Gastroesophageal sphincter (tissue), 3 donors: ENCODE measurements at regions not wholly inside any gene's neighbourhood (a gene's known extent, or its start where the extent isn't known, plus 50 kb on each side); places are given as distances from the start of the nearest gene placed in this dataset.

Experiments
- EP300 ChIP-seq: sonication (generic); formaldehyde crosslinking; IDR thresholded peaks from one replicate; pipeline ENCODE4 v1.6.1; 2017; ENCODE audit warnings: antibody characterized with exemption, mild to moderate bottlenecking
- POLR2A ChIP-seq, 2 donors: fragments of 450-650 bp; IDR thresholded peaks; one replicate each; pipeline ENCODE4 v1.6.1; 2017; ENCODE audit warnings: antibody characterized with exemption in 2 of 2, mild to moderate bottlenecking in 2 of 2, moderate library complexity in 1 of 2
- POLR2AphosphoS5 ChIP-seq: sonication (generic); formaldehyde crosslinking; IDR thresholded peaks from one replicate; pipeline ENCODE4 v1.6.1; 2017; ENCODE audit warnings: antibody characterized with exemption
- TF ChIP-seq, protein P1 (sequence below), 4 experiments: fragments of 200-600 bp in 2 of 4; fragments of 450-650 bp in 2 of 4; sonication (generic) in 1 of 4; IDR thresholded peaks; one replicate each; pipeline ENCODE4 v1.5.1; 2017 to 2019; ENCODE audit warnings: antibody characterized with exemption in 4 of 4, mild to moderate bottlenecking in 2 of 4, moderate library complexity in 2 of 4

DNA sequence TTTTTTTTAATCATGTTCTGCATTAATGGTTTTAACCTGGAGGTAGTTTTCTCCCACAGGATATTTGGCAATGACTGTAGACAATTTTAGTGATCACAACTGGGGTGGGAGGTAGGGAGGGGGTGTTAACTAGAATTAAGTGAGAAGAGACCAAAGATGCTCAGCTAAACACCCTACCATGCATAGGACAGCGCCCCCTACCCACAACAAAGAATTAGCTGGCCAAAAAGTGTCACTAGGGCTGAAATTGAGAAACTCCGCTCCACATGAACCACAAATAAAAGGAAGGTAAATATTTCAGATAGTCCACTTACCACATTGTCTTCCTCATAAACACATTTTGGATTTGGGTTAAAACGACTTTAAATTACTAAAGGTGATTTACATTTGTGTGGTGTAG lies 942.6 kb downstream of the SUCLG1 start:
- TF ChIP-seq, protein P1, sequence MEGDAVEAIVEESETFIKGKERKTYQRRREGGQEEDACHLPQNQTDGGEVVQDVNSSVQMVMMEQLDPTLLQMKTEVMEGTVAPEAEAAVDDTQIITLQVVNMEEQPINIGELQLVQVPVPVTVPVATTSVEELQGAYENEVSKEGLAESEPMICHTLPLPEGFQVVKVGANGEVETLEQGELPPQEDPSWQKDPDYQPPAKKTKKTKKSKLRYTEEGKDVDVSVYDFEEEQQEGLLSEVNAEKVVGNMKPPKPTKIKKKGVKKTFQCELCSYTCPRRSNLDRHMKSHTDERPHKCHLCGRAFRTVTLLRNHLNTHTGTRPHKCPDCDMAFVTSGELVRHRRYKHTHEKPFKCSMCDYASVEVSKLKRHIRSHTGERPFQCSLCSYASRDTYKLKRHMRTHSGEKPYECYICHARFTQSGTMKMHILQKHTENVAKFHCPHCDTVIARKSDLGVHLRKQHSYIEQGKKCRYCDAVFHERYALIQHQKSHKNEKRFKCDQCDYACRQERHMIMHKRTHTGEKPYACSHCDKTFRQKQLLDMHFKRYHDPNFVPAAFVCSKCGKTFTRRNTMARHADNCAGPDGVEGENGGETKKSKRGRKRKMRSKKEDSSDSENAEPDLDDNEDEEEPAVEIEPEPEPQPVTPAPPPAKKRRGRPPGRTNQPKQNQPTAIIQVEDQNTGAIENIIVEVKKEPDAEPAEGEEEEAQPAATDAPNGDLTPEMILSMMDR (IDR thresholded peaks at IDR 0.05), result no peak
- TF ChIP-seq POLR2A (IDR thresholded peaks at IDR 0.05), result no peak
- TF ChIP-seq EP300, result no peak
- TF ChIP-seq POLR2AphosphoS5, result no peak
